Retinal pigment epithelial cell (primary cell): ENCODE measurements at regions not wholly inside any gene's neighbourhood (a gene's known extent, or its start where the extent isn't known, plus 50 kb on each side); places are given as distances from the start of the nearest gene placed in this dataset.
"Not testable (repeated sequence)": the region's sequence is repeated elsewhere in the genome, so short reads cannot be mapped to it uniquely, and the experiment has no call there.

ENCODE experiments used
- DNase-seq: peaks from one replicate; pipeline ENCODE4 v3.0.0-alpha.2; 2010; ENCODE audit warnings: low read depth
- H3K4me3 ChIP-seq: 2 replicates; pipeline ENCODE4 v1.5.1; 2011; ENCODE audit warnings: mild to moderate bottlenecking, low read length, control low read depth, moderate library complexity
- TF ChIP-seq, protein P1 (sequence below): conservative IDR thresholded peaks from 2 replicates; pipeline ENCODE4 v1.5.1; 2011; ENCODE audit warnings: low read depth, low read length, control low read depth, inconsistent platforms

DNA sequence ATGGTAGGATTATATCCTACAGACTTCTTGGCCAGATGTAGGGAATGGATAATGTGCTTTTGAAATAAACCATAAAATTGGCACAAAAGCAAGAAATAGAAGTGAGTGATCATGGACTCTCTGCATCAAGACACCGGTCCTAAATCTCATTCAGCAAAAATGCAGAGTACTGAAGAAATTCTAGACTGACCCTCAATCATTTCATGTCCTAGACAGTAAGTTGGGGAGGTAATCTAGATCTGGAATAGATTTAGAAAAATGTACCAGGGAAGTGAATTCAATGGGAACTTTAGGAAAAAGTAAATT lies 69.7 kb upstream of the ADTRP start:
- TF ChIP-seq, protein P1, sequence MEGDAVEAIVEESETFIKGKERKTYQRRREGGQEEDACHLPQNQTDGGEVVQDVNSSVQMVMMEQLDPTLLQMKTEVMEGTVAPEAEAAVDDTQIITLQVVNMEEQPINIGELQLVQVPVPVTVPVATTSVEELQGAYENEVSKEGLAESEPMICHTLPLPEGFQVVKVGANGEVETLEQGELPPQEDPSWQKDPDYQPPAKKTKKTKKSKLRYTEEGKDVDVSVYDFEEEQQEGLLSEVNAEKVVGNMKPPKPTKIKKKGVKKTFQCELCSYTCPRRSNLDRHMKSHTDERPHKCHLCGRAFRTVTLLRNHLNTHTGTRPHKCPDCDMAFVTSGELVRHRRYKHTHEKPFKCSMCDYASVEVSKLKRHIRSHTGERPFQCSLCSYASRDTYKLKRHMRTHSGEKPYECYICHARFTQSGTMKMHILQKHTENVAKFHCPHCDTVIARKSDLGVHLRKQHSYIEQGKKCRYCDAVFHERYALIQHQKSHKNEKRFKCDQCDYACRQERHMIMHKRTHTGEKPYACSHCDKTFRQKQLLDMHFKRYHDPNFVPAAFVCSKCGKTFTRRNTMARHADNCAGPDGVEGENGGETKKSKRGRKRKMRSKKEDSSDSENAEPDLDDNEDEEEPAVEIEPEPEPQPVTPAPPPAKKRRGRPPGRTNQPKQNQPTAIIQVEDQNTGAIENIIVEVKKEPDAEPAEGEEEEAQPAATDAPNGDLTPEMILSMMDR = no peak
- no peak for DNase-seq
- H3K4me3 ChIP-seq = no peak overlapping the region

DNA sequence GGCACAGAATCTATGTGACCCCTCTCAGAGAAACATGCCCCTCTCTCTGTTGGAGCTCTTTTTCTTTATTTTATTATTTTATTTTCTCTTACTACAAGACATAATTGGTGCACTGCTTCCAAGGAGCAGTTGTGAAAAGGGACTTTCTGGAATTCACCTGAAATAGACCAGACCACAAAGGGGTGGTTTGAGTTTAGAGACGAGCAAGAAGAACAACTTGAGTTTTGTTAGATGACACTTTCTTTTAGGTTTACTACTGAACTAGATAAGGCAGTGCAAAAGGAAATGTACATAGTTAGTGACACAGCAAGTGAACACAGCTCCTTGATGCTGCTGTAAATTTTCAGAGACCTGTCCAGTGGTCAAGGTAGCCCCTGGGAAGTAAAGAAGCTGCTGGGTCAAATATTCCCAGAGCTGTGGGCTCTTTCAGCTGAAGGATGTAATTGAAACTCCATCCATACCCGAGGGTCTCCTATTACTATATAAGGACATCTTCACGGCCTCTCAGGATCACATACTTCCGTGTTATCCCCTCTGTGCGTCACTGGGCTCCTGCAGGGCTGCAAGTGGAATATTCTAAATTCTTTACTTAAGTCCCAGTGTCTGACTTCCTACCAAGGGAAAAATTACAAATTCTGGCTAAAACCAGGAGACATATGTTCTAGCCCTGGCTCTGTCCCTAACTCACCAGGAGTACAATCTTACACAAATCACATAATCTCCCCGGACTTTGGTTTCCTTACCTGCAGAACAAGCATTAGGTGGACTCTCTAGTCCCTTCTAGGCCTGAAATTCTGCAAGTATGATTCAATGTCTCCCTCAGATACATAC lies 69.1 kb upstream of the ADTRP start:
- TF ChIP-seq, protein P1 = no peak
- DNase-seq = peak; percentile 85

DNA sequence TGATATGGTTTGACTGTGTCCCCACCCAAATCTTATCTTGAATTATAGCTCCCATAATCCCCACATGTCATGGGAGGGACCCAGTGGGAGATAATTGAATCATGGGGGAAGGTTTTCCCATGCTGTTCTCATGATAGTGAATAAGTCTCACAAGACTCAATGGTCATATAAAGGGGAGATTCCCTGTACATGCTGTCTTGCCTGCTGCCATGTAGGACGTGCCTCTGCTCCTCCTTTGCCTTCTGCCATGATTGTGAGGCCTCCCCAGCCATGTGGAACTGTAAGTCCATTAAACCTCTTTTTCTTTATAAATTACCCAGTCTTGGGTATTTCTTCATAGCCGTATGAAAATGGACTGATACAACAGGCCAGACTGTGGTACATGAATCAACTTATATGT lies 68.5 kb upstream of the ADTRP start:
- not testable (repeated sequence) for H3K4me3 ChIP-seq, DNase-seq

More for the DNA sequence above, 69.1 kb upstream of the ADTRP start:
- no peak overlapping the region for H3K4me3 ChIP-seq

DNA sequence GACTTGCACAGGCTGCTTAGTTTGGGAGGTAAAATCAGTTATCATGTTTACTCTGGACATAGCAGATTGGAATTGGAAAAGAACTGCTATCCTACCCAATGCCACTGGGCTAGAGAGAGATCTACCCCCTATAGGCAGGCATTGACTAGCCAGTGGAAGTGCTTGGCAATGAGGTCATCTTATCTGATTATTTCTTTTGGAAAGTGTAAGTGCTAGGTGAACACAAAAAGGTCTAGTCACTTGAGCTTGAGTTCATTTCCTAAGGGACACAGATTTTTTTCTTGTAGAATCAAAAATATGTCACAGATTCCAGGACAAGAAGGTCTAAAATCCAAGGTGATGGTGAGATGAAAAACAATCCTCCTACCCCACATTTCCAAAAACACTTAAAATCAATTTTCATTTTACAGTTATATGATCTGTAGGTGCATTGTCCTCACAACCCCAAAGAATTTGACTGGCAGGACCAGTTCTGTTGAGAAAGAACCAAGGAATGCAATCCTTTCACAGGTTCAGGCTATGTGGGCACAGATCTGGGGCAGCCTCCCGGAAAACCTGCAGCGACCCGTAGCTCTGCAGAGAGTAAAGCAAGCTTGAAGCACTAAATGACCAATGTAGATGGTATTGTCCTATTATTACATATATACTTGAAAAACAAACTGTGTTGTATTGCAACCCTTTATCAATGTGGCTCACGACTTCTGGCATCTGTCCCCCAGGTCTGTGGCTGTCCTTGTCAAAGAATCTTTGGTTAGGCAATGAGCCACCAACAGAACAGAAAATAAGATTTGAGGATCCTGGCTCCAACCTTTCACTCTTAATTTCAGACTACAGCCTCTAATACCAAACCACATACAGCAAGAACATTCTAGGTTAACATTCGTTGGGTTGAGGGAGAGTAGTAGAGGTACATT lies 67.3 kb upstream of the ADTRP start:
- H3K4me3 ChIP-seq = no peak overlapping the region
- TF ChIP-seq, protein P1 = no peak
- DNase-seq = no peak

DNA sequence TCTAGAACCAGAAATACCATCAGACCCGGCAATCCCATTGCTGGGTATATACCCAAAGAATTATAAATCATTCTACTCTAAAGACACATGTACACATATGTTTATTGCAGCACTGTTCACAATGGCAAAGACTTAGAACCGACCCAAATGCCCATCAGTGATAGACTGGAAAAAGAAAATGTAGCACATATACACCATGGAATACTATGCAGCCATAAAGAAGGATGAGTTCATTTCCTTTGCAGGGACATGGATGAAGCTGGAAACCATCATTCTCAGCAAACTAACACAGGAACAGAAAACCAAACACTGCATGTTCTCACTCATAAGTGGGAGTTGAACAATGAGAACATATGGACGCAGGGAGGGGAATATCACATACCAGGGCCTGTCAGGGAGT lies 64.2 kb upstream of the ADTRP start:
- DNase-seq = not testable (repeated sequence)

DNA sequence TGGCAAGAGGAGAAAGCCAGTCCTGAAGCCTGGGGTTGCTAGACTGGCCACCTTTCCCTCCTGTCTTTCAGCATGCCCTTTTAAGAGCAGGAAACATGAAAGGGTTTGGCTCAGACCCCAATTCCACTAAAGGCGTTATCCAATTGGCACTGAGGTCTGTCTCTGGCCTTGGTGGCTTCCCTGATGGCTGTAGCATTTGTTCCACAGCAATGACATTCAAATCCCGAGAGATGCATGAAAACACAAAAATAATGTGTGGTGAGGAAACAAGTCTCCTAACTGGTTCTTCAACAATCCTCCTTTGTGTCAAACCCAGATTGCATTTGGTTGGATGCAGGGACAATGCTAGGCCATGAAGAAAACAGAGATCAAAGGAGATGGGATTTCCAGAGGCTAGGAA lies 56.5 kb upstream of the ADTRP start:
- no peak for DNase-seq
- no peak overlapping the region for H3K4me3 ChIP-seq
- TF ChIP-seq, protein P1 = no peak

More for the DNA sequence above, 64.2 kb upstream of the ADTRP start:
- not testable (repeated sequence) for H3K4me3 ChIP-seq

DNA sequence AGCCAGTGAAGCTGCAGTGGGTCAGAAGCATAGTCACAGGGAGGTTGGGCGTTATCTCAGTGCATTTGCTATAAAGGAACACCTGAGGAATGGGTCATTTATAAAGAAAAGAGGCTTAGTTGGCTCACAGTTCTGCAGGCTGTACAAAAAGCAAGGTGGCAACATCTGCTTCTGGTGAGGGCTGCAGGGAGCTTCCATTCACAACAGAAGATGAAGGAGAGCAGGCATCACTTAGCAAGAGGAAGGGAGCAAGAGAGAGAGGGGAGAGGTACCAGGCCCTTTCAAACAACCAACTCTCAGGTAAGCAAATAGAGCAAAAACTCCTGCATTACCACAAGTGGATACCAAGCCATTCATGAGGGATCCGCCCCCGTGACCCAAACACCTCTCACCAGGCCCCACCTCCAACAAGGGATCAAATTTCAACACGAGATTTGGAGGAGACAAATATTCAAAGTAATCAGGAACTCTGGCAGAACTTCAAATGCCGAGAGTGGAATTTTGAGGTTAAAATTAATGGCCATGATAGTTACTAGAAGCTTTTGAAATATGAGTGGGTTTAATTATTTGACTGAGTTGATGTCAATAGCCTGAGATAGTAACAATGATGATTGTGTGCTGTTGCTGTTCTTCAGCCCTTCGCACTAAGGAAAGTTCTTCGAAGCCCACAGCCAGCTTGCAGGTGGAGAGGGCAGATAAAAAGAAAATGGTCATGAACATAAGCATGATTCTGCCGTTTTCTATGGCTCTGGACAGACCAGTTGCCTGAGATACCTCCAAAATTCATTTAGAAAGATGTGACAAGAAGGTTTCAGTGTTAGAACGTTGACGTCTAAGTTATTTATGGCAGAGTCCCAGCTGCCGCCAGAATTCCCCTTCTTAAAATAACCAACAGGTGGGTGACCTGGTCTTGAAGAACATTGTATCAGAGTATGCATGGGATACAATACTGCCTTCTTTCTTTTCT lies 55.3 kb upstream of the ADTRP start:
- DNase-seq = no peak
- TF ChIP-seq, protein P1 = no peak
- no peak overlapping the region for H3K4me3 ChIP-seq
